GM20000 (cell line): ENCODE measurements at regions not wholly inside any gene's neighbourhood (a gene's known extent, or its start where the extent isn't known, plus 50 kb on each side); places are given as distances from the start of the nearest gene placed in this dataset.

ENCODE experiments used
- DNase-seq: peaks from one replicate; pipeline ENCODE4 v3.0.0; 2012; ENCODE audit warnings: low spot score
- CTCF ChIP-seq: IDR thresholded peaks from 2 replicates; pipeline ENCODE4 v1.5.1; 2012; ENCODE audit warnings: mild to moderate bottlenecking, control low read depth; ENCODE audit errors: extremely low read depth, missing control alignments

- TF ChIP-seq CTCF = no peak
- peak; percentile 22 for DNase-seq
Observed at GRCh38 chr20:53693262-53693871, 99.7 kb upstream of the ZNF217 start.

GRCh38 chr20:53692465-53693067, 98.9 kb upstream of the ZNF217 start:
- no peak for TF ChIP-seq CTCF
- peak; percentile 8 for DNase-seq

GRCh38 chr20:53691811-53692192, 98.2 kb upstream of the ZNF217 start:
- TF ChIP-seq CTCF = no peak
- DNase-seq = peak; percentile 1

GRCh38 chr20:53691060-53691810, 97.6 kb upstream of the ZNF217 start:
- TF ChIP-seq CTCF = no peak
- no peak for DNase-seq

- no peak for DNase-seq
- no peak for TF ChIP-seq CTCF
Observed at GRCh38 chr20:53688085-53688484, 94.4 kb upstream of the ZNF217 start.

- TF ChIP-seq CTCF = no peak
- no peak for DNase-seq
Observed at GRCh38 chr20:53685070-53685595, 91.5 kb upstream of the ZNF217 start.

- TF ChIP-seq CTCF = no peak
- no peak for DNase-seq
Observed at GRCh38 chr20:53683506-53683905, 89.9 kb upstream of the ZNF217 start.
